Kidney glomerular epithelial cell (primary cell): ENCODE measurements at regions not wholly inside any gene's neighbourhood (a gene's known extent, or its start where the extent isn't known, plus 50 kb on each side); places are given as distances from the start of the nearest gene placed in this dataset.

Source experiments
- DNase-seq: peaks from one replicate; lab custom pipeline; 2025; lab: John Stamatoyannopoulos, UW

- DNase-seq, result peak; percentile 73
Observed at GRCh38 chr10:105793071-105793470, 1152.0 kb downstream of the SORCS3 start.

GRCh38 chr10:105785721-105786120 is 1144.6 kb downstream of the SORCS3 start:
- DNase-seq, result no peak

- no peak for DNase-seq
Observed at GRCh38 chr10:105783936-105784483, 1142.9 kb downstream of the SORCS3 start.

GRCh38 chr10:105774881-105775280 is 1133.8 kb downstream of the SORCS3 start:
- no peak for DNase-seq

GRCh38 chr10:105774351-105774750 is 1133.3 kb downstream of the SORCS3 start:
- DNase-seq, result no peak

GRCh38 chr10:105770524-105771212 is 1129.6 kb downstream of the SORCS3 start:
- DNase-seq, result peak; percentile 76

GRCh38 chr10:105769248-105770184 is 1128.4 kb downstream of the SORCS3 start:
- DNase-seq, result peak; percentile 94

- no peak for DNase-seq
Observed at GRCh38 chr10:105763611-105764010, 1122.5 kb downstream of the SORCS3 start.

- no peak for DNase-seq
Observed at GRCh38 chr10:105761576-105762260, 1120.6 kb downstream of the SORCS3 start.

GRCh38 chr10:105759669-105760068 is 1118.6 kb downstream of the SORCS3 start:
- no peak for DNase-seq

- DNase-seq, result no peak
Observed at GRCh38 chr10:105758209-105758998, 1117.3 kb downstream of the SORCS3 start.

GRCh38 chr10:105757302-105757701 is 1116.2 kb downstream of the SORCS3 start:
- no peak for DNase-seq

GRCh38 chr10:105756386-105756785 is 1115.3 kb downstream of the SORCS3 start:
- no peak for DNase-seq

GRCh38 chr10:105751688-105752087 is 1110.6 kb downstream of the SORCS3 start:
- no peak for DNase-seq

GRCh38 chr10:105745596-105746148 is 1104.6 kb downstream of the SORCS3 start:
- DNase-seq, result no peak

GRCh38 chr10:105743343-105744056 is 1102.4 kb downstream of the SORCS3 start:
- DNase-seq, result no peak

GRCh38 chr10:105742923-105743322 is 1101.8 kb downstream of the SORCS3 start:
- DNase-seq, result no peak

- DNase-seq, result no peak
Observed at GRCh38 chr10:105742184-105742583, 1101.1 kb downstream of the SORCS3 start.

GRCh38 chr10:105734479-105734878 is 1093.4 kb downstream of the SORCS3 start:
- no peak for DNase-seq

GRCh38 chr10:105733924-105734323 is 1092.8 kb downstream of the SORCS3 start:
- no peak for DNase-seq
